Ramos (cell line): ENCODE measurements at regions not wholly inside any gene's neighbourhood (a gene's known extent, or its start where the extent isn't known, plus 50 kb on each side); places are given as distances from the start of the nearest gene placed in this dataset.

ENCODE experiments used
- in situ Hi-C: fragments of 300-500 bp; cut with MboI; formaldehyde crosslinking; loops from one replicate; pipeline ENCODE4 v1.14.3; 2022; ENCODE audit warnings: low sequenced_read_pairs; ENCODE audit not compliant: unreplicated experiment

DNA sequence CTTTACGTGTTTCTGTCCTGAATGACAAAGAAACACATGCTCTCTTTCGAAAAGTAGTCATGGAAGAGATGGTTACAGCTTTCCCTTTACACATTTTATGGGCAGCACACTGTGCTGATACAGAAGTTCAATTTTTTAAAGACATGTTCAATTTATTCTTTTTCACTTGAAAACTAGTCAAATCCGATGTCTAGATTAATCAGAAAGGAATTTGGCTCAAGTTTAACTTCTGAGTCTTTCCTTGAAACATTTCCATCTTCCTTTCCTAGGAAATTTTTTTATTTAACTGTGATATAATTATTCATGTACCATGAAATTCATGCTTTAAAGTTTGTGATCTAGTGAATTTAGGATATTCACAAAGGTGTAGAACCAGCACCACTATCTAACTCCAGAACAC lies 360.1 kb downstream of the TNS3 start:
- in situ Hi-C loops = no loop called here

DNA sequence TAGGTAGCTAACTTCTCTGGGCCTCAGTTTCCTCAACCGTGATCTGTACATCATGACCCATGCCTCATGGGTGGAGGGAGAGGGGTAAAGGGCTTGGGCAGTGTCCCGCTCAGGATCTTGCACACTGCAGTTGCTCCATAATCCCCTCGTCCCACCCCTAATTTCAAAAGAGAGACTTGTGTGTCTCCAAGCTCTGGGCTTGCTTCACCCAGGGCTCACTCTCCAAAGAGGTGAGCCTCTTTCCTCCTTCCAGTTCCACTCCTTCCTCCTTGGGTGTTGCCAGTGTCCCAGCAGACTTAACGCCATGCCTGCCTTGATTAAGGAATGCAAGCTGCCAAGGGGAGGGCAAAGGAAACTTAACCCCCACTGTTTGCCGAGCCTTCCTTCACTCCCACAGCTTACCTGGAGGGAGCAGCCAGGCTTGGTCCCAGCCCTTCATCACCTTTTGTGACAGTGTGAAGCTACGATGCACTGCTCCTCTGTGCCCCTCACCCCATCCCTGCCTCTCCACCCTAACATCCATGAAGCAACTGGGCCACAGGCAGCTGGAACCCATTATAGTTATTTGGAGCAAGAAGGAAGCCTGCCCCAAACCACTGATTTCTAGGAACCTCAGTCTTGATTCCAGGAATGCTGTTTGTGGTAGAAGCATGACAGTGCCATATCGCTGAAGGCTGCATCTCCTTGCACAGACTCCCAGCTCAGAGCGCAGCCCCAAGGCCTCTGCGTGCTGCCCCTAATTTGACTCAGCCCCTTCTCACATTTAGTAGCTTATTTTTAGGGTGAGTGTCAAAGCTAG lies 363.3 kb downstream of the TNS3 start:
- in situ Hi-C loops = no loop called here

DNA sequence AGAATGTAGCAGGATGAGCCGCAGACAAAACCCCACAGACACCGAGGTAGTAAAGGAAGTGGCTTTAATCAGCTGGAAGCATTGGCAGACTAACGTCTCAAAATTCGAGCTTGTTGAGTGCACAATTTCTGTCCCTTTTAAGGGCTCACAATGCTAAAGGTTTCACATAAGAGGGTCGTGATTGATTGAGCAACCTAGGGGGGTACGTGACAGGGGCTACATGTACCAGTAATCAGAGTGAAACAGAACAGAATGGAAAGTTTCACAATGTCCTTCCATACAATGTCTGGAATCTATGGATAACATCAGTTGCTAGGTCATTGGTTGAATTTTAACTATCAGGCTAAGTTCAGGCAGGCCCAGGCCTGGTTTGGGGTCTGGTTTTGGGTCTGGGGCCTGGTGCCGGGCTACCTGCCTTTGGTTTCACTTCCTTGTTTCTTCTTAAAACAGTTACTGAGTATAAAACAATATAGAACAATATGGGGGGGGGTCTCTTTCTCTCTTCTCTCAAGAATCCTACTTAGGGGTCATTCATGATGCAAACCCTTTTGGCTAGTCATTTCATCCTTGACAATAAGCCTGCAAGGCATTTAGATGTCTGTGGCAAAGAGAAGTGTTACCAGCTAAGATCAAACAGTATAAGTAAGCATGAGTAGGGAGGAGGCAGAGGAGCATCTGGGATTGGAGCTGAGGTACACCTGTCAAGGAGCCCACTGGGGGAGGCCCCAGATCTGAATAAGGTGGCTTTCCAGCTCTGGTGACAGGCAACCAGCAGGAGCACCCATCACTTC lies 364.1 kb downstream of the TNS3 start:
- in situ Hi-C loops = no loop called here

DNA sequence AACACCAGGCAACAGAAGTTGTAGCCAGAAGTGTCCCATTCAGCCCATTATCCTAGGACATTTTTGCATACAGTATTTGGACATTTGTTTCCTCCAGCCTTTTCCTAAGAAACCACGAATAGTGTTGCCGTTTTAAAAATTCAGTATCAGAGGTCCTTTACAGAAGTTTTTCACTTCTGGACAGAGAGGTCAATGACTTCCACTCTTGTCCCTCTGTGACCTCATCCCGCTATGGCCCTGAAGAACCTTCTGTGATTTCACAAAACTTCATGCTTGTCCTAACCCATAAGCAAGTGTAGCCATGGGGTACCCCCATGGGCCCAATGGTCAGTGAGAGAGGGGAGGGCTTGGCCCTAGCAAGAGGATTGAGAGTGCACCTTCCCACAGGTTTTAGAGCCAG lies 364.8 kb downstream of the TNS3 start:
- in situ Hi-C loops = no loop called here

DNA sequence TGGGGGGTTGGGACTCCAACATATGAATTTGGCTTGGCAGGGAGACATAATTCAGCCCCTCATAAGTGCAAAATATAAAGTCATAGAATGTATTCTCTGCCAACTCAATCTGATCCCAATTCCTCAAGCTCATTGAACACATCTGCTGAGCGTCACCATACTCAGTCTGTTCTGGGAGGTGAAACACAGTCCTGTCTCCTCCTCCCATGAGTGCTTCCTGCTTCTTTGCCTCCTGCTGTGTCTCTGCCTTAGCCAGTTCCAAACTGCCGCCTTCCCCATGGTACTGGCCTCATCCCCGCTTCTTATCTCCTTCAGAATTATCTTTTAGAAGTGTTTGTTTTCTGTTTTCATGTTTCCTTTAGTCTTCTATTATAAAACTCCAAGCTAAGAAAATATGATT lies 365.5 kb downstream of the TNS3 start:
- in situ Hi-C loops = no loop called here

DNA sequence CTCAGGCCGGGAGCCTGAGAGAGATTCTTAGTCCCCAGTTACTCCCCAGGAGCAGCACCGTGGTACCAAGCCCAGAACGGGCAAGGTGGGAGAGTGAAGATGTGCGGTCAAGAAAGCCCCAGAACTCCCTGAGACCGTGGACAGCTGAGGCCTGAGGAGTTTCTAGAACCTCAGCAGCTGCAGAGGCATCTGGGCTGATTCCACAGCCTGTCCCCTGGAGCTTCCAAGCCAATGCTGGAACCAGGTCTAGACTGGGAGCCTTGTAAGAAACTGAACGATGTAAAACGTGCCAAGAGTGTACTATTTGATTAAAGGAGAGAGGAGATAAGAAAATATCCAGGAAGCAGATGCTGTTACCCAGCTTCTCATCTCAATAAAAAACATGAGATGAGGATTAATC lies 366.3 kb downstream of the TNS3 start:
- in situ Hi-C loops = no loop called here

DNA sequence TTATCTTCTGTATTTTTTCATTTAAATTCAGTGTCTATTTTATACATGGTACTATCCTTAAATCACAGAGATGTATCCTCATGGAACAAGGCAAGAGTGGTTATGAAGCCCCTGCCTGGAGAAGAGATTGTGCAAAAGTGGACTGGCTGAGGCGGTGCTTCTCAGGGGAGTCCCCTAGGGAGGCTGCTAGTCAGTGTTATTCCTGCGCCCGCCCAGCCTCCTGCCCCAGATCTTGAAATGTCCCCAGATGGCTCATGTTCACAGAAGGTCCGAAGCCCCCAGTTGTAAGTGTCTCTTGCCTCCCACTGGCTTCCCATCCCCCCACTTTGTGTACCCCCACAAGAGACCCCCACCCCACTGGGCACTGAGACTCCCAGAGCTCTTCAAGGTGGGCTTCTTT lies 366.9 kb downstream of the TNS3 start:
- in situ Hi-C loops = no loop called here

DNA sequence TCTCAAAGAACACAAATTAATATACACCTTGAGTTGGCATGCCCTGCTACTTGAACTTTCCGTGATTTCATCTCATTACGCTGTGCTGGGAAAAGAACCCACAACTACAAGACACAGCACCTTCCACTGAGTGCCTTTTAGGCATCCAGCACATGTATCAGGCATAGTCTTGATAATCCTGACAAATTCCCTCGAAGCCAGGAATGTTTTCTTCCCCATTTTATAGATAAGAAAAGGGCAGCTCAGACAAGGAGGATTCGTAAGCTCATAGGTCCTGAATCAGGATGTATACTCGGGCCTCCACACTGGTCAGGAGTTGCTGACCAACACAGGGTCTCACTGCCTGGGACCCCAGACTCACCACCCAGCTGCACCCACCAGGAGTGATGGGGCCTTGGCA lies 368.6 kb downstream of the TNS3 start:
- in situ Hi-C loops = no loop called here

DNA sequence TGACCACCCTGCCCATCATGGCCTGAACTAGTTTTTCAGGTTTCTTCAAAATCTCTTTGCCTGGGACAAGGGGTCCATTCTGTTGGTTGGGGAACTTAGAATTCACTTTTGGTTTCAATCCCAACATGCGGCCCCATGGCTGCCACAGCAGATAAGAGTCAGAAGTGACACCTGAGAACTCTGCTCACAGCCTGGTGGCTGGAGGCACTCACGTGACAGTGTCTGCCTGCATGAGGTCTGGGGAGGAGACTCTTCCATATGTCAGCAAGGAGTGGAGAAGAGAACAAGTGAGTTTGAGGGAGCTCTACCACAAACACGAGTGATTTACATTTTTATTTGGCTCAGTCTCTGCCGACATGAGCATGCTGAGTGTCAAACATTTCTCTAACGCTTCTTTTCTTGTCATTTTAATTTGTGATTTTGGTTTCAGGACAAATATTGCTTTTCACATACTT lies 370.4 kb downstream of the TNS3 start:
- in situ Hi-C loops = no loop called here

DNA sequence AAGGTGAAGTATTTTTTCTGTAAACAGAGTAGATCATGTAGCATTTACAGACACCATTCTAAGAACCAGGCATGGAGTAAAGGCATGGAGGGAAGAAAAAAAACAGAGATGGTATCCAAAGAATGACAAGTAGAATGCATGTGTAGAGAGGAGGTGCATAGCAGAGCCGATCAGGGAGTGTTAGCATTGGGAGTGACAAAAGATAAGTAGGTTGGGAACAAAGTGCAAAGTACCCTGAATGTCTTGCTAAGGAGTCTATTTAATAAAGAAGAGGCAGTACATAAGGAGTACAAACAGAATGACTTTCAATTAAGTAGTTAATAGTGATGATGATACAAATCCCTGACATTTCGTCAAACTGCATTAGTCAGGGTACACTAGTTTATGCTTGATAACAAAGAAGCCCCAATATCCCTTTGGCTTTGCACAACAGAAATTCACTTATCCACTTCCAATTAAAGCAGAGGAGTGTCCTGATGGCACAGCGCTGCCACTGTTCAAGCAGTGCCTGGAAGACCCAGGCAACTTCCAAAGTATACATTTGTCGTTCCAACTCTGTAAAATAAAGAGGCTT lies 371.5 kb downstream of the TNS3 start:
- in situ Hi-C loops = no loop called here

DNA sequence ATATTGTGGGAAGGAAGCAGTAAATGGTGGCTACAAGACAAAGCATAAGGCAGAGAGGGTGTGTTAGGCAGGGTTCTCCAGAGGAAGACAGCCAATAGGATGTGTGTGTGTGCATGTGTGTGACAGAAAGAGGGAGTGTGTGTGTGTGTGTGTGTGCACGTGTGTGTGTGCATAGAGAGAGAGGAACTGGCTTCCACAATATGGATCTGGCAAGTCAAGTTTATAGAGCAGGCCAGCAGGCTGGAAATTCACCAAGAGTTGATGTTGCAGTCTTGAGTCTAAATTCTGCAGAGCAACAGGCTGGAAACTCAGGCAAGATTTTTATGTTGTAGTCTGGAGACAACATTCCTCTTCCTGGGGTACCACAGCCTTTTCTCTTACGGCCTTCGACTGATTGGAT lies 374.0 kb downstream of the TNS3 start:
- in situ Hi-C loops = no loop called here

DNA sequence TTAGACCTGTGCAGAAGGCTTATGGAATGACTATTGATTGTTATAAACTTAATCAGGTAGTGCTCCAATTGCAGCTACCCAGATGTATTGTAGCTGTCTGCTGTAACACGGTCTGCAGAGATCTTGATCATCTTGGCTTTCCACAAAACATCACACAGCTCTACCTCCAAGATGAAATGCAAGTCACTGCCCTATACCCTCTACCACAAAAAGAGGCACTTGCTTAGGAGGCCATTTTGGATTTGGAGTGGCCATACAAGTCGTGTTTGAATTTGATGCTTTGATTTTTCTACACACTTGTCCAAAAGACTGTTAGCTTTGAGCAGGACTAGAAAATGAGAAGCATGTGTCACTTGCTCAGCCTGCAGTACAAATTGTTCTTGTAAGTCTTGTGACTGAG lies 377.2 kb downstream of the TNS3 start:
- in situ Hi-C loops = no loop called here

DNA sequence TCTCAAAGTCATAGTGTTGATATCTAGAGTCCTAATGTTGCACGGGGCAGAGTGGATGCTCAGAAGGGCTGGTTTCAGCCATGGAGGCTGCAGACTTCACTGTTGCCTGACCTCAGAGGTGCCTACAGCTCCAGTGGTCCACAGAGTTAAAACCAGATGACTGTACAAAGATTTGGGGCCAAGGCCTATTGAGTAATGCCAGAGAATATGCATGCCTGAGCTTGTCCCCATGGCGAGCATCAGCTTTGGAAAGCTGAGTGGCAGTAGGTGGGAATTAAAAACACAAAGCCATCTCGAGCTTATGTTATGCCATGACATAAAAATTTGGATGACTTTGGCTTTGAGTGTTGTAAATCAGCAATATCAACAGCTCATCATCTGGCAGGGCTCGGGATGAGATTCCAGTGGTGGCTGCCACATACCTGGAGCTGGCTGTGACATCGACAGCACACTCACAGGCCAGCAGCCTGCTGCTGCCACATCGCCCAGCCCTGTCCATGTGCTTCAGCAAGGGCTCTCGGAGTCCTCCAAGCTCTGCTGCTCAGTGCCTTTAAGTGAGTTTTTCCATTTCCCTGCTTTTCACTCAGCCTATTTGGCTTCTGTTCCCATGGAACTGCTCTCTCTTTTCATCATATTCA lies 379.6 kb downstream of the TNS3 start:
- in situ Hi-C loops = no loop called here

DNA sequence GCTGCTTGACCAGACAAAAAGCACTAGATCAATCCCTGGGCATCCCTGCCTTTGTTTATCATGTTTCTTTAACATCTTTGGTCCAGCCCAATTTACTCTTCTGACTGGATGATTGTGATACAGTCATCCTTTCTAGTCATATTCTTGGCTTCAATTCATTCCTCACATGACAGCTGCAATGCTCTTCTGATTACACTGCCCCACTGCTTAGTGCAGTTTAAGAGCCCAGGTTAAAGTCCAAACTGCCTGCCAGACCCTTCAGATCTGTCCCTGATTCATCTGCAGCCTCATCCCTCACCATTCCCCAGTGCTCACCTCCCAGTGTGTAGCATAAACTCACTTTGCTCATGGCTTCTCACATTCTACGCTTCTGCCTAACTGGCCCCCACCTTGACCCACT lies 383.8 kb downstream of the TNS3 start:
- in situ Hi-C loops = loop anchor here (25.0 kb wide), 1 partner anchor 1061 kb away; no protein-coding TSS in a partner anchor

DNA sequence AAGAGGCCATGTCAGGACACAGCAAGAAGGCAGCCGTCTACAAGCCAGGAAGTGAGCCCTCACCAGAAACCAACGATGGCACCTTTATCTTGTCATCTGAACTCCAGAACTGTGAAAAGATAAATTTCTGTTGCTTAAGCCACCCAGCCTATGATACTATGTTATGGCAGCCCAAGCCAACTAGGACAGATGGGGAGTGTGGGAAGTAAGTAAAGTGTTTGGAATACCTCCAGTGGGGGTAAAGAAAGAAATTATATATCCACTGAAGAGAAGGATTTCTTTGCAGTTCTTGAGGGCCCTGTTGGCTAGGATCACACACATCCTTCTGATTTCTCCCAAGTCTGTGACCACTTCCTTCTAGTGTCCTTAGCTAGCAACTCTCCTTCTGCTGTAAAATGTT lies 384.4 kb downstream of the TNS3 start:
- in situ Hi-C loops = loop anchor here (25.0 kb wide), 1 partner anchor 1060 kb away; no protein-coding TSS in a partner anchor

DNA sequence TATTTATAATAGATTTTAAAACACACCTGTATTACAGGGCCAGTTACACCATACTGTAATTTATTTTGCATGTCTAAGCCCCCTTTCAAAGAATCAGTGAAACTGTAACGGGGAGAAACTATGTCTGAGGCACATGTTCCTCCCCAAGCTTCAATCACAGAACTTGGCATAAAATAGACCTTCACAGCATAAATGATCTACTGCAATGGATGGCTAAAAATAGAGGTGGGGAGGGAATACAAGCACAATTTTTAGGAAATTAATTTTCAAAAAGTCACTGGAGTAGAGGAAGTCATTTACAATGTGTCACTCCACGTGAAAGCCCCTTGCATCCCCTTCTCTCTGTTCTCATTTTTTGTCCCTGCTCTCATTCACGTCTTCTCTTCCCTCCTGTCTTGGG lies 385.2 kb downstream of the TNS3 start:
- in situ Hi-C loops = loop anchor here (25.0 kb wide), 1 partner anchor 1059 kb away; no protein-coding TSS in a partner anchor

DNA sequence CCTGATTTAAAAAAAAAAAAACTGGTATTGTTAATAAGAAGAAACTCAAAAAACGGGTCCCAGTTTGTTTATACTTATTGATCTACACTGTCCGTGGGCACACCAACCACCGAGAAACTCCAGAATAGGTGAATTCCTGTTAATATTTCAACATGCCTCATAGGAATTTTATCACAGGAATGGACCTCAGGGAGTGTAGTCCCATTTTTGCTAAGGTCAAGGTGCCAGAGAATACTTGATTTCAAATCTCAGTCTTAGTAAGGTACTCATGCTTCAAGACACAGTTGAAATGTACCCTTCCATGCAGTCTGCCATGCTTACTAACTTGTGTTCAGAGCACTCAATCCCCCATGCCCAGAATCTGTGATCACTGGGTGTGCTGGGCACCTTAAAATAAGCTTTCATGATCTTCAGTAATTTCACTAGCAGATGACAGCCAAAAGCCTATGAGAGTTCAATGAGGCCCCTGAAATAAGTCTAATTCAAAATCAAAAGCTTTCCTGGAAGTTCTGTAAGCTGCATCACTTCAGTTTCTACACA lies 385.7 kb downstream of the TNS3 start:
- in situ Hi-C loops = loop anchor here (25.0 kb wide), 1 partner anchor 1059 kb away; no protein-coding TSS in a partner anchor

DNA sequence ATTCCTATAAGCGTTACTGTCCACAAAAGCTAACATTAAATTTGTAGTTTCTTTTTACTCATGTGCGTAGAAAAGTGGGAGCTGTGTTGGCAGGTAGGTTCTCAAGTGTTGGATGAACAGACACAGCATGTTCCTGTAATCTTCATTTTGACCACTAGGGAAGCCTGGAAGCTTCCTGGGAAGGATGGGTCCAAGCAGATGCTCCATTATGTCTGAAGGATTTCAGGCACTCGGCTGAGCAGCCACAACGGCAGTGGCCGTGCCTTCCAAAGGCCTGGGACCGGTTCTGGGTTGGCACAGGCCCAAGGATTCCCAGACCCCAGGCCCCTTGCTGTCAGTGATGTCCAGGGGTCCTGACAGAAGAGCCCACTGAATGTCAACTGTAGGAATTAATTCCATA lies 386.3 kb downstream of the TNS3 start:
- in situ Hi-C loops = loop anchor here (25.0 kb wide), 1 partner anchor 1058 kb away; no protein-coding TSS in a partner anchor

DNA sequence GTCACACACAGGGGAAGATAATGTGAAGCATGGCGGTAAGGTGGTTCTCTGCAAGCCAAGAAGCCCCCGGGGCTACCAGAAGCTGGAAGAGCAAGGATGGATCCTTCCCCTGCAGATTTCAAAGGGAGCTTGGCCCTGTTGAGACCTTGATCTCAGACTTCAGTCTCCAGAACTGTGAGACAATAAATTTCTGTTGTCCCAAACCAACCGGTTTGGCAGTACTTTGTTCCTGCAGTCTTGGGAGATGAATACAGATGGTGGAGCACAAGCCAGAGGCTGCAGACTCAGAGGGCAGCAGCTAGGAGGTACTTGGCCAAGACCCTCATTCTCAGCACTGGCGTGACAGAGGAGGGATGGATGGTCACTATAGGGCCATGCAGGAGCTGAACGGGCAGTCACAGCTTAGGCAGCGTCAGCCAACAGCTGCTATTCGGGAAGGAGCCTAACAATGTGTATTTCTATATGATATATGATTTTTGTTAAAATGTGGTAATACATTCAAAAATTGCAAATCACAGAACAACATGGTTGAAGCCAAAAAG lies 387.3 kb downstream of the TNS3 start:
- in situ Hi-C loops = loop anchor here (25.0 kb wide), 1 partner anchor 1057 kb away; no protein-coding TSS in a partner anchor

DNA sequence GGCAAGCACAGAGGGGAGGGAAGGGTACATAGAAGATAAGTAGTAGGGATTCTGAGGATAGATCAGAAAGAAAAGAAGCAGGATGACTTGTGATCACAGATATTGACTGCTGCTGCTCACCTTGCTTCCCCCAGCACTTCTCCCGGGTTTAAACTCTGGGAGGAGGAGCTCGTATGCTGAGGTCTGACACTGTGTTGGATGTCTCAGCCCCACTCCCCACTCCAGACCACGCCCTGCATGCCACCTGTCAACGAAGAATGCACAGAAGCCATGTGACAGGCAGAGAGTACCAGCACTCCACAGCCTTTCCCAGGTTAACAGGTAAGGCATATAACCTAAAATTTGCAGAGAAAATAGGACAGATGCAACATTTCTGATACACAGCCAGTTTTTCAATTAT lies 388.9 kb downstream of the TNS3 start:
- in situ Hi-C loops = loop anchor here (25.0 kb wide), 1 partner anchor 1056 kb away; no protein-coding TSS in a partner anchor
